Caco-2 (cell line): ENCODE measurements at regions not wholly inside any gene's neighbourhood (a gene's known extent, or its start where the extent isn't known, plus 50 kb on each side); places are given as distances from the start of the nearest gene placed in this dataset.

Source experiments
- BruUV-seq: library from RNA; stranded (reverse); fragments of 400-500 nt; replicated peaks from 2 replicates; lab custom pipeline; 2021; lab: Mats Ljungman, UMichigan
- CTCF ChIA-PET: fragments of 300-600 bp; sonication (Branson Sonifier 250); formaldehyde crosslinking; loops from one replicate; lab custom pipeline; 2022; ENCODE audit warnings: antibody characterized with exemption; lab: Charles Lee
- POLR2A ChIA-PET: fragments of 300-600 bp; sonication (Branson Sonifier 250); formaldehyde crosslinking; loops from one replicate; lab custom pipeline; 2022; ENCODE audit warnings: antibody characterized with exemption; lab: Charles Lee
- DNase-seq, 2 experiments: peaks; one replicate each; pipeline versions ENCODE4 v3.0.0 to v3.0.0-alpha.2; 2020 to 2022
- H3K27me3 ChIP-seq: replicated peaks from 2 replicates; pipeline ENCODE4 v1.6.0; 2011; ENCODE audit warnings: low read length; ENCODE audit not compliant: control insufficient read depth, insufficient read depth
- H3K36me3 ChIP-seq: 2 replicates; pipeline ENCODE4 v1.5.1; 2011; ENCODE audit warnings: low read length; ENCODE audit not compliant: control insufficient read depth, insufficient read depth
- H3K4me1 ChIP-seq: fragments of 250-450 bp; sonication (Bioruptor Pico); 2 replicates; pipeline ENCODE4 v1.5.1; 2020; ENCODE audit warnings: mild to moderate bottlenecking
- H3K4me3 ChIP-seq: 2 replicates; pipeline ENCODE4 v1.5.1; 2011; ENCODE audit warnings: low read depth, mild to moderate bottlenecking, control low read depth, low read length
- H3K9me3 ChIP-seq: fragments of 250-450 bp; sonication (Bioruptor Pico); 2 replicates; pipeline ENCODE4 v1.5.1; 2020; ENCODE audit warnings: mild to moderate bottlenecking, moderate library complexity
- H3K27ac Mint-ChIP-seq: one replicate; pipeline ENCODE4 v1.8.0; 2022; ENCODE audit warnings: mixed read lengths; ENCODE audit not compliant: unreplicated experiment
- H3K27me3 Mint-ChIP-seq: one replicate; pipeline ENCODE4 v1.8.0; 2022; ENCODE audit warnings: mixed read lengths; ENCODE audit not compliant: insufficient read depth, unreplicated experiment
- H3K36me3 Mint-ChIP-seq: one replicate; pipeline ENCODE4 v1.8.0; 2022; ENCODE audit warnings: mild to moderate bottlenecking, mixed read lengths; ENCODE audit not compliant: insufficient read depth, unreplicated experiment
- H3K4me1 Mint-ChIP-seq: one replicate; pipeline ENCODE4 v1.8.0; 2022; ENCODE audit warnings: low read depth, mixed read lengths; ENCODE audit not compliant: unreplicated experiment
- H3K4me3 Mint-ChIP-seq: one replicate; pipeline ENCODE4 v1.8.0; 2022; ENCODE audit warnings: mild to moderate bottlenecking, moderate library complexity, mixed read lengths; ENCODE audit not compliant: unreplicated experiment
- H3K9me3 Mint-ChIP-seq: one replicate; pipeline ENCODE4 v1.8.0; 2022; ENCODE audit warnings: mixed read lengths; ENCODE audit not compliant: unreplicated experiment
- intact Hi-C: fragments of 100-400 bp; cut with micrococcal nuclease; formaldehyde crosslinking; loops from one replicate; pipeline ENCODE4 v1.10.0; 2022; ENCODE audit not compliant: unreplicated experiment
- TF ChIP-seq, protein P1 (sequence below), 2 experiments: fragments of 200-600 bp in 1 of 2; IDR thresholded peaks; 1 replicate in 1 of 2; 2 replicates in 1 of 2; pipeline versions ENCODE4 v1.5.1 to v1.8.0; 2011 to 2022; ENCODE audit warnings: antibody characterized with exemption in 1 of 2, control low read depth in 1 of 2, inconsistent platforms in 1 of 2, low read depth in 1 of 2, low read length in 1 of 2, mild to moderate bottlenecking in 1 of 2, moderate library complexity in 1 of 2; ENCODE audit not compliant: insufficient read depth in 1 of 2, severe bottlenecking in 1 of 2, unreplicated experiment in 1 of 2

- no peaks in the 10 kb centered on the region for H3K27me3 ChIP-seq
- CTCF ChIA-PET: no interaction called here
- Mint-ChIP-seq H3K36me3 (no peaks in the 10 kb centered on the region), H3K4me3 (no peak overlapping the region), H3K4me1 (no peaks in the 10 kb centered on the region), H3K27me3 (peaks cover 3% of the 10 kb centered on the region), H3K27ac (no peak overlapping the region), H3K9me3 (no peaks in the 10 kb centered on the region)
- DNase-seq: no peak
- no peaks in the 10 kb centered on the region for H3K36me3 ChIP-seq
- POLR2A ChIA-PET: no interaction called here
- intact Hi-C loops: no loop called here
- no peaks in the 10 kb centered on the region for H3K9me3 ChIP-seq
- H3K4me1 ChIP-seq: no peaks in the 10 kb centered on the region
- BruUV-seq: no TSS peak
- no peak overlapping the region for H3K4me3 ChIP-seq
- TF ChIP-seq, protein P1, sequence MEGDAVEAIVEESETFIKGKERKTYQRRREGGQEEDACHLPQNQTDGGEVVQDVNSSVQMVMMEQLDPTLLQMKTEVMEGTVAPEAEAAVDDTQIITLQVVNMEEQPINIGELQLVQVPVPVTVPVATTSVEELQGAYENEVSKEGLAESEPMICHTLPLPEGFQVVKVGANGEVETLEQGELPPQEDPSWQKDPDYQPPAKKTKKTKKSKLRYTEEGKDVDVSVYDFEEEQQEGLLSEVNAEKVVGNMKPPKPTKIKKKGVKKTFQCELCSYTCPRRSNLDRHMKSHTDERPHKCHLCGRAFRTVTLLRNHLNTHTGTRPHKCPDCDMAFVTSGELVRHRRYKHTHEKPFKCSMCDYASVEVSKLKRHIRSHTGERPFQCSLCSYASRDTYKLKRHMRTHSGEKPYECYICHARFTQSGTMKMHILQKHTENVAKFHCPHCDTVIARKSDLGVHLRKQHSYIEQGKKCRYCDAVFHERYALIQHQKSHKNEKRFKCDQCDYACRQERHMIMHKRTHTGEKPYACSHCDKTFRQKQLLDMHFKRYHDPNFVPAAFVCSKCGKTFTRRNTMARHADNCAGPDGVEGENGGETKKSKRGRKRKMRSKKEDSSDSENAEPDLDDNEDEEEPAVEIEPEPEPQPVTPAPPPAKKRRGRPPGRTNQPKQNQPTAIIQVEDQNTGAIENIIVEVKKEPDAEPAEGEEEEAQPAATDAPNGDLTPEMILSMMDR (IDR thresholded peaks at IDR 0.05; ENCODE audit: insufficient read depth in 1 of 2, low read depth in 1 of 2, low read length in 1 of 2, severe bottlenecking in 1 of 2, unreplicated experiment in 1 of 2): no peak
Observed at GRCh38 chr21:35768187-35768586, 292.1 kb downstream of the SETD4 start.

DNA sequence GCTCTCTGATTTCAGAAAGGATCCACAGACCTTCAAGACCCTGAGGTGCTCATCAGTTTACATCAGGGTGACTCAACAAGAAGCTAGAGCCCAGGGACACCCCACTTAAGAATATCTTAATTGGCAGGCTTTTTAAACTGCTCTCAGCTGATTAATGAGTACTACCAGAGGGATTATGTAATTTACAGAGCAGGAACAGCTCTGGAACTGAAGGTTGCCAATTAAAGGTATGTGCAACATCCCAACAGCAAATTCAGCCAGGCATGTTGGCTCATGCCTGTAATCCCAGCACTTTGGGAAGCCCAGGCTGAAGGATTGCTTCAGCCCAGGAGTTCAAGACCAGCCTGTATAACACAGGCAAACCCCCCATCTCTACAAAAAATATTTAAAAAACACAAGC lies 295.7 kb downstream of the SETD4 start:
- Mint-ChIP-seq H3K4me3 (no peak overlapping the region), H3K9me3 (no peaks in the 10 kb centered on the region), H3K36me3 (no peaks in the 10 kb centered on the region), H3K27ac (no peak overlapping the region), H3K4me1 (no peaks in the 10 kb centered on the region), H3K27me3 (peaks cover 10% of the 10 kb centered on the region)
- BruUV-seq: no TSS peak
- CTCF ChIA-PET: interaction anchor here (0.6 kb wide), 1 partner anchor 841 kb away, joined by 3 read pairs; no protein-coding TSS in a partner anchor
- no peaks in the 10 kb centered on the region for H3K36me3 ChIP-seq
- POLR2A ChIA-PET: no interaction called here
- H3K27me3 ChIP-seq: no peaks in the 10 kb centered on the region
- H3K4me1 ChIP-seq: no peaks in the 10 kb centered on the region
- intact Hi-C loops: no loop called here
- H3K4me3 ChIP-seq: no peak overlapping the region
- DNase-seq: no peak
- TF ChIP-seq, protein P1 (IDR thresholded peaks at IDR 0.05; ENCODE audit: insufficient read depth in 1 of 2, low read depth in 1 of 2, low read length in 1 of 2, severe bottlenecking in 1 of 2, unreplicated experiment in 1 of 2): no peak
- no peaks in the 10 kb centered on the region for H3K9me3 ChIP-seq

DNA sequence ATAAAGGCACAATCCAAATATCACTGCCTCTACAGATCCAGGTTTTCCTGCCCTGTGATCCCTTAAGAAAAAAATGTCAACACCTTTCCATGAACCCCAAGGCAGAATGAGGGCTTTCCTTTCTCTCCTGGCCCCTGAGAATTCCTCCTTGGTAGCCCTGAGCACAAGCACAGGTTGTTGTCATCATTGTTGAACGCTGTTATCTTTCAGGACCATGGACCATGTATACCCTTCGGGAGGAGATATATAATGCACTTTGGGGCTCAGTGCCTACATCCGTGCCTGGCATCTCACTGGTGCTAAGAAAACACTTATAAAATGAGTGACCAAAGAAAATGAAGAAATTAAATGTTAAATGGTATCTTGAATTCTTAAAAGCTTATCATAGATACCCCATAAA lies 296.2 kb downstream of the SETD4 start:
- no peaks in the 10 kb centered on the region for H3K36me3 Mint-ChIP-seq
- TF ChIP-seq, protein P1 (IDR thresholded peaks at IDR 0.05; ENCODE audit: insufficient read depth in 1 of 2, low read depth in 1 of 2, low read length in 1 of 2, severe bottlenecking in 1 of 2, unreplicated experiment in 1 of 2): no peak
- no peak overlapping the region for H3K4me3 ChIP-seq
- ChIA-PET POLR2A (no interaction called here), CTCF (no interaction called here)
- H3K36me3 ChIP-seq: no peaks in the 10 kb centered on the region
- no peak overlapping the region for H3K4me3 Mint-ChIP-seq
- peaks cover 15% of the 10 kb centered on the region for H3K27me3 Mint-ChIP-seq
- intact Hi-C loops: no loop called here
- no peaks in the 10 kb centered on the region for H3K4me1 ChIP-seq
- no peaks in the 10 kb centered on the region for H3K9me3 Mint-ChIP-seq
- H3K27me3 ChIP-seq: no peaks in the 10 kb centered on the region
- H3K27ac Mint-ChIP-seq: no peak overlapping the region
- DNase-seq: no peak
- BruUV-seq: no TSS peak
- H3K9me3 ChIP-seq: no peaks in the 10 kb centered on the region
- no peaks in the 10 kb centered on the region for H3K4me1 Mint-ChIP-seq
